Ishikawa (cell line): ENCODE measurements at regions not wholly inside any gene's neighbourhood (a gene's known extent, or its start where the extent isn't known, plus 50 kb on each side); places are given as distances from the start of the nearest gene placed in this dataset.

Source experiments
- CEBPB ChIP-seq: IDR thresholded peaks from 2 replicates; pipeline ENCODE4 v1.6.1; 2012
- CREB1 ChIP-seq: IDR thresholded peaks from 2 replicates; pipeline ENCODE4 v1.6.1; 2012; ENCODE audit warnings: low read depth
- EGR1 ChIP-seq: IDR thresholded peaks from 2 replicates; pipeline ENCODE4 v1.6.1; 2012
- EP300 ChIP-seq: IDR thresholded peaks from 2 replicates; pipeline ENCODE4 v1.6.1; 2012; ENCODE audit warnings: borderline replicate concordance
- FOXM1 ChIP-seq: IDR thresholded peaks from 2 replicates; pipeline ENCODE4 v1.6.1; 2012; ENCODE audit warnings: low read depth, borderline replicate concordance
- NFIC ChIP-seq: IDR thresholded peaks from 2 replicates; pipeline ENCODE4 v1.6.1; 2012
- RAD21 ChIP-seq: IDR thresholded peaks from 2 replicates; pipeline ENCODE4 v1.6.1; 2012; ENCODE audit warnings: low read depth
- TAF1 ChIP-seq: IDR thresholded peaks from 2 replicates; pipeline ENCODE4 v1.6.1; 2012; ENCODE audit warnings: low read depth, mild to moderate bottlenecking
- TCF12 ChIP-seq: IDR thresholded peaks from 2 replicates; pipeline ENCODE4 v1.6.1; 2012; ENCODE audit warnings: low read depth
- TEAD4 ChIP-seq: IDR thresholded peaks from 2 replicates; pipeline ENCODE4 v1.6.1; 2012
- YY1 ChIP-seq: IDR thresholded peaks from 2 replicates; pipeline ENCODE4 v1.6.1; 2012; ENCODE audit warnings: low read depth
- ZBTB7A ChIP-seq: IDR thresholded peaks from 2 replicates; pipeline ENCODE4 v1.6.1; 2012; ENCODE audit warnings: low read depth
- TF ChIP-seq, protein P1 (sequence below): IDR thresholded peaks from 2 replicates; pipeline ENCODE4 v1.6.1; 2012
- TF ChIP-seq, protein P2 (sequence below): IDR thresholded peaks from 2 replicates; pipeline ENCODE4 v1.6.1; 2012; ENCODE audit warnings: low read depth, mild to moderate bottlenecking
- TF ChIP-seq, protein P3 (sequence below): IDR thresholded peaks from 2 replicates; pipeline ENCODE4 v1.6.1; 2012

DNA sequence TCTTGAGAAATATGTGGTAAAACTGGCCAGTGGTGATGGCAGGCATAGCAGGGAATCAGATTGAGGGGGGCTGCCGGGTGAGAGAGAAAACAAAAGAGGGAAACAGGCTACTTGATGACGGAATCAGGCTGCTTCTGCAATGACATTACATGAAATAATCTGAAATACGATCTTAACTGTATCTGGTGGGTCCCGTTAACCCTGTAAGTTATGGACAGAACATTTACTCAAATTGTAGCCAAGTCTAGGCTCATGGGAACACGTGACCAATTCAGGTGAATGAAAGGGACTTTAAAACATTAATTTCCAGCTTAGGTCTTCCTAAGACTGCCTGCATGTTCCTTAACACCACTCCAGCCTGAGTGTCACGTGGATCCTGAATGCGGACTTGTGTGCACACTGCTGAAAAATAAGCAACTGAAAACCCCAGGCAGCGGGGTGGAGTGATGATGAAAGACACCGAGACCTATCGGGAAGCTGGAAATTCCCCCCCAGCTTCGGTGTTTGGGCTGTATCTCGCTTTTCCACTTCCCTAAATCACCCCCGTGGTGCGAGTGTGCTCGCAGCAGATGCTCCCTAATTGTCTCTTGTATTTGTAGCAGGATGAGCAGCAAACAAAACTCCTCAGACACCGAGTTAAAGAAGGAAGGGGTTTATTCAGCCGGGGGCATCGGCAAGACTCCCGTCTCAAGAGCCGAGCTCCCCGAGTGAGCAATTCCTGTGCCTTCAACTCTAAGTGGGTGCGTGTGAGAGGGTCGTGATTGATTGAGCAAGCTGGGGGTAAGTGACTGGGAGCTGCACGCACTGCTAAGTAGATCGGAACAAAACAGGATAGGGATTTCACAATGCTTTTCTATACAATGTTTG, 145.0 kb upstream of the GRK3 start:
- TF ChIP-seq TEAD4 (no peak), CREB1 (no peak), YY1 (no peak), FOXM1 (no peak), EP300 (0 out of 2 replicates have a peak, but pooled peaks have one; percentile 45), RAD21 (no peak), CEBPB (0 out of 2 replicates have a peak, but pooled peaks have one; percentile 24), NFIC (no peak), EGR1 (no peak), ZBTB7A (no peak), TCF12 (no peak), TAF1 (no peak)
- TF ChIP-seq, protein P1, sequence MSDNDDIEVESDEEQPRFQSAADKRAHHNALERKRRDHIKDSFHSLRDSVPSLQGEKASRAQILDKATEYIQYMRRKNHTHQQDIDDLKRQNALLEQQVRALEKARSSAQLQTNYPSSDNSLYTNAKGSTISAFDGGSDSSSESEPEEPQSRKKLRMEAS: 0 out of 2 replicates have a peak, but pooled peaks have one; percentile 31
- TF ChIP-seq, protein P2, sequence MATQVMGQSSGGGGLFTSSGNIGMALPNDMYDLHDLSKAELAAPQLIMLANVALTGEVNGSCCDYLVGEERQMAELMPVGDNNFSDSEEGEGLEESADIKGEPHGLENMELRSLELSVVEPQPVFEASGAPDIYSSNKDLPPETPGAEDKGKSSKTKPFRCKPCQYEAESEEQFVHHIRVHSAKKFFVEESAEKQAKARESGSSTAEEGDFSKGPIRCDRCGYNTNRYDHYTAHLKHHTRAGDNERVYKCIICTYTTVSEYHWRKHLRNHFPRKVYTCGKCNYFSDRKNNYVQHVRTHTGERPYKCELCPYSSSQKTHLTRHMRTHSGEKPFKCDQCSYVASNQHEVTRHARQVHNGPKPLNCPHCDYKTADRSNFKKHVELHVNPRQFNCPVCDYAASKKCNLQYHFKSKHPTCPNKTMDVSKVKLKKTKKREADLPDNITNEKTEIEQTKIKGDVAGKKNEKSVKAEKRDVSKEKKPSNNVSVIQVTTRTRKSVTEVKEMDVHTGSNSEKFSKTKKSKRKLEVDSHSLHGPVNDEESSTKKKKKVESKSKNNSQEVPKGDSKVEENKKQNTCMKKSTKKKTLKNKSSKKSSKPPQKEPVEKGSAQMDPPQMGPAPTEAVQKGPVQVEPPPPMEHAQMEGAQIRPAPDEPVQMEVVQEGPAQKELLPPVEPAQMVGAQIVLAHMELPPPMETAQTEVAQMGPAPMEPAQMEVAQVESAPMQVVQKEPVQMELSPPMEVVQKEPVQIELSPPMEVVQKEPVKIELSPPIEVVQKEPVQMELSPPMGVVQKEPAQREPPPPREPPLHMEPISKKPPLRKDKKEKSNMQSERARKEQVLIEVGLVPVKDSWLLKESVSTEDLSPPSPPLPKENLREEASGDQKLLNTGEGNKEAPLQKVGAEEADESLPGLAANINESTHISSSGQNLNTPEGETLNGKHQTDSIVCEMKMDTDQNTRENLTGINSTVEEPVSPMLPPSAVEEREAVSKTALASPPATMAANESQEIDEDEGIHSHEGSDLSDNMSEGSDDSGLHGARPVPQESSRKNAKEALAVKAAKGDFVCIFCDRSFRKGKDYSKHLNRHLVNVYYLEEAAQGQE: no peak
- TF ChIP-seq, protein P3, sequence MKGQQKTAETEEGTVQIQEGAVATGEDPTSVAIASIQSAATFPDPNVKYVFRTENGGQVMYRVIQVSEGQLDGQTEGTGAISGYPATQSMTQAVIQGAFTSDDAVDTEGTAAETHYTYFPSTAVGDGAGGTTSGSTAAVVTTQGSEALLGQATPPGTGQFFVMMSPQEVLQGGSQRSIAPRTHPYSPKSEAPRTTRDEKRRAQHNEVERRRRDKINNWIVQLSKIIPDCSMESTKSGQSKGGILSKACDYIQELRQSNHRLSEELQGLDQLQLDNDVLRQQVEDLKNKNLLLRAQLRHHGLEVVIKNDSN: peak; percentile 78

DNA sequence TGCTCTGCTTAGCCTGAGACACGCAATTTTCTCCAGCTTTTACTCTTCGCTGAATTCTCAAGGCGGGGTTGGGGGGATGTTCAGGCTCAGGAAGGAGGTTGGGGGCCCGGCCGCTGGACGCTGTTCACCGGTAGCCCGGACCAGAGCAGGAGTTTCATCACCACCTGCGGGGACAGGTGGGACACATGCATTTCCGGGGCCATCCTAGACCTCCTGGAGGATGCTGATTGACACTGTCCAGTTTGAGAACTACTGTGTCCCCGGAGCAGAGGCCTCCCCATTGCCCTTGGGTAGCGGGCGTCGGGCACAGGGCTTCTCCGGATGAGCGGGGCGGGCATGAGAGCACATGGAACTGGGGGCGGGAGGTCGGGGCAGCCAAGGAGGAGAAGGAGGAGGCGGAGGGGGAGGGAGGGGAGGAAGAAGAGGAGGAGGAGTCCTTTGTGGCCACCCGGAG, 144.0 kb upstream of the GRK3 start:
- TF ChIP-seq, protein P3: no peak
- TF ChIP-seq YY1: no peak
- no peak for TF ChIP-seq FOXM1
- no peak for TF ChIP-seq NFIC

DNA sequence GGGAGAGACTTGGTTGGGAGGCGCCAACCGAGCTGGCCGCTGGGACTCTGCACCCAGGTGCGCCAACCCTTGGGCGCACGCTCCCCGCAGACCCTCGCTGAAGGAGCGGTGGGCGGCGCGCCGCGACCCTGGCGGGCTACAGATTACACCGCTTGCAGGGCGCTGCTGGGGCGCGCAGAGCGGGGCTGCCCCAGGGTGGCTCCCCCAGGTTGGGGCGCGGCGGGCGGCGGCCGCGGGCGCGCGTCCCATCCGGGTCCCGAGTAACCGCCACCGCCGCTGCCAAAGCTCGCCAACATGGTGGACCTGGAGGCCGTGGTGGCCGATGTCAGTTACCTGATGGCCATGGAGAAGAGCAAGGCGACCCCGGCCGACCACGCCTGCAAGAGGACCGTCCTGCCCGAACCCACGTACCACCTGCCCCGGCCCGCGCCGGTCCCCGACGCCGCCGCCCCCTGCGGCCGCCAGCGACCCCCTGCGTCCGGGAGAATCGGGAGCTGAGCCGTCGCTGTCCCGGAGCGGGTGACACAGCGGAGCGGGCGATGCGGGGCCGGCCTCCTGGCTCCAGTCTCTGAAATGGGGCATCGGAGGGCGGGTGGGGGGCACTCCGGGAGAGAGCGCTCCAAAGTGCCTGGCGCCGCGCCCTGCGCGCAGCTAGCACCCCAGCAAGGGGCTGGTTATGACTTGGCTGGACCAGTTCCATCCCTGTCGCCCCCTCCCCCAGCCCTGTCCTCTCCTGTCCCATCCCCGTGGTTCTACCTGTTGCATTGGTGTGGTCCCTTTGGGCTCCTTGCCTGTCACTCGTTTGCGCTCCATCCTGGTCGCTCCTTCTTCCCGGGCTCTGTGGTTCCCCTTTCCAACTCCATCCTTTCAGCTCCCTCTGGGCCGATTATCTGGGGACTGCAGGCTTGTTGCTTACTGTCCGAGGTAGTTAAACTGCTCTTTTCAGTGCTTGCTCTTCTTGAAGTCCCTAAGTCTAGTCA, 143.3 kb upstream of the GRK3 start:
- TF ChIP-seq NFIC: no peak
- no peak for TF ChIP-seq EGR1
- no peak for TF ChIP-seq CREB1
- no peak for TF ChIP-seq EP300
- 0 out of 2 replicates have a peak, but pooled peaks have one; percentile 16 for TF ChIP-seq YY1
- no peak for TF ChIP-seq TEAD4
- peak; percentile 13; the same call in 1 of the 2 replicates for TF ChIP-seq RAD21
- TF ChIP-seq, protein P2: no peak

DNA sequence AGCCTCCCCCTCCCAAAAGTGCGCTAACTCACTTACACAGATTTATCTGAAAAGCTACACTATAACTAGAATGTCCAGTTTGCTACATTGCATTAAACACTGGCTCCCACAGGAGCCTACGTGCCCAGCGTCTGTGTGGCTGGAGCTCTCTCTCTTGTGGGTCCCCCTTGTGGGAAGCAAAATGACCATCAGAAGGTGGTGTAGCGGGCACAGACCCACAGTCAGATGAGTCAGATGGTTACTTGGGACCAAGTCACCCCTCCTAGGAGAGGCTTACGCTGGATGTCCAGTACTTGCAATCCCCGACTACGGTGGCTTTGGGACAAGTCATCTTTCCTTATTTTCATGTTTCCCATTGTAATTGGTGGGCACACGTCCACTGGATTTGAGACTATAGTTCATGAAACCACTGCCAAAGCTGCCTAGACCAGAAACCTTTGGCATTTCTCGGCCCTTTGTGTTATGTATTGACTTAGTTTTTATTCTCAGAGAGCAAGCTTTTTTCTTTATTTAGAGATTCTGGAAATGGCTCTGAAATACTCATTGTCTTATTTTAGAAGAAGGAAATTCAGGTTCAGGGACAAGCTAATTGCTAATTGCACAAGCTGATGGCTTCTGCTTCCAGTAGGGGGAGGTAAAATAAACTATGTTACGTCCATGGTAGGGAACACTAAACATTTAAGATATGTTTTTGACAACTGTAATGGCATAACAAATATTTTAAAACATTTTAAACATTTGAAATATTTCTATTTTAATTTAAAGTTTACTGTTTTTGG, 137.8 kb upstream of the GRK3 start:
- 0 out of 2 replicates have a peak, but pooled peaks have one; percentile 8 for TF ChIP-seq RAD21

DNA sequence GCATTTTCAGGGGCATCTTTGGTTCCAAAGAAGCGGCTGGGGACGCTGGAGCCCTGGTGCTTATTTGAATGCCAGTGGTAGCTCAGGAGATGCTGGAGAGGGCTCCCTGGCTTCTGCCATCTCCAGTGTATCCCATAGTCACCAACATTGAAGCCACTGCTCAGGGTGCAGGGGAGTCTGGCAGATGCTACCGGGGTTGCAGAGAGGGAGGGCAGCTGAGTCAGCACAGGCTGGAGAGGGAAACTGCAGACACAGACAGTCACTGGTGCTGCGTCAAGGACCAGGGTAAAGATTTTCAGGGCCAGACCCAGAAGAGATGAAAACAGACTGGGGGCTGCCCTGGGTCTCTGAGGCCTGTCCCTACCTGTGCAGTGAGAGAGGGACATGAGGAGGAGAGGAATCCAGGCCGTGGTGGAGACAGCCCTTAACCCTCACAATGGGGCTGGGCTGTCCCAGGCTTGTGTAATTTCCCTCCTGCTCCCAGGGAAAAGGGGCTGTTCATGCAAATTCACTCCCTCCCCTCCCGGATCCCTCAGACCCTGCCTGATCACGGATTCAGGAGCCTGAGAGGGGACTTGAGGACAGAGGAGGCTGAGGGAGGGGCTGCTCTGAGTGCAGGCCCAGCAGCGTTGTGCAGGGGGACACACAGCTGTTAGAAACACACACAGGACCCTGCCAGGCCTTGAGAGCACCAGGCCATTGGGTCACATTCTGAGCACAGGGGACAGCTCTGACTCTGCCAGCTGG, 126.9 kb upstream of the GRK3 start:
- TF ChIP-seq, protein P2: no peak
- TF ChIP-seq EGR1 (no peak), YY1 (no peak), TCF12 (no peak), CREB1 (no peak), NFIC (no peak), RAD21 (no peak), TAF1 (no peak), CEBPB (no peak), FOXM1 (no peak), EP300 (no peak), ZBTB7A (no peak), TEAD4 (no peak)
- TF ChIP-seq, protein P1: no peak
- TF ChIP-seq, protein P3: no peak
